Activated CD4-positive, alpha-beta T cell treated with anti-CD3 and anti-CD28 coated beads, Interleukin-10, Interleukin-2, amounts not matched to agents 100 ng/mL and 50 ng/mL, durations not matched to agents 16 hours and 8 hours (primary cell): ENCODE measurements at regions not wholly inside any gene's neighbourhood (a gene's known extent, or its start where the extent isn't known, plus 50 kb on each side); places are given as distances from the start of the nearest gene placed in this dataset.
"Not testable (repeated sequence)": the region's sequence is repeated elsewhere in the genome, so short reads cannot be mapped to it uniquely, and the experiment has no call there.

Source experiments
- DNase-seq: peaks from one replicate; pipeline ENCODE4 v3.0.0-alpha.2; 2020

DNA sequence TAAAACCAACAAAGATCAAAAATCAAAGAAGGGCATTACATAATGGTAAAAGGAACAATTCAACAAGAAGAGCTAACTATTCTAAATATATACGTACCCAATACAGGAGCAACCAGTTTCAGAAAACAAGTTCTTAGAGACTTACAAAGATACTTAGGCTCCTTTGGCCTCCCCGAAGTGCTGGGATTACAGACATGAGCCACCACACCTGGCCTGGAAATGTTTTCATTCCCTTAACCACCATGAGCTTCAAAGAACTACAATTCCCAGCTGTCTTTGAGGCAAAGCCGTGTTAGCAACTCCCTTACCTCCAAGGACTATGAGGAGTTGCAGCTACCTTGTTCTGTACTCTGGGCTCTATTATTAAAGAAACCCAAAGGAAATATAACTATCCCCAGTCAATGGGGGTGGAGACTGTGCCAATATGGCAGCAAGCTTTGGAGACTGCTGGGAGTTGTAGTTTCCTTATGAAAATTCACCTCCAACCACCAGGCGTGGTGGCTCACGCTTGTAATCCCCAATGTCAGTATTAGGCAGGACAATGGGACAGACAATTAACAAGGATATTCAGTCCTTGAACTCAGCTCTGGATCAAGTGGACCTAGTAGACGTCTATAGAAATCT, 893.9 kb downstream of the SLC6A15 start:
- not testable (repeated sequence) for DNase-seq

DNA sequence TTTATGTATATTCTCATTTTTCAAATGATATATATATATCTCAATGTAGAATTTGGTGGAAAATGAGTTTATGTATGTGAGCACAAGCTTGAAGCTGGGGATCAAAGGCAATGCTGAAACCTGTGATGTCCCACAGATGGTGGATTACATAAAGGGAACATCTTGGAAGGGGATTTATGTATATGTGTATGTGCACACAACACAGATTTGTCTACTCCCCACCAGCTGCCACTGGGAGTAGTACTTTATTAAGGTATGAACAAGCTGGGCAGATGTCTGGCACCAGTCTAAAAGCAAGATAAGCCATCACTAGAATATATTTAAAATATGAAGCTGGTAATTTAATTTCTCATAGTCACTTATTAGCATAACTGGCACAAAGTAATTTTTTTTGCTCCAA, 895.6 kb downstream of the SLC6A15 start:
- DNase-seq = no peak

DNA sequence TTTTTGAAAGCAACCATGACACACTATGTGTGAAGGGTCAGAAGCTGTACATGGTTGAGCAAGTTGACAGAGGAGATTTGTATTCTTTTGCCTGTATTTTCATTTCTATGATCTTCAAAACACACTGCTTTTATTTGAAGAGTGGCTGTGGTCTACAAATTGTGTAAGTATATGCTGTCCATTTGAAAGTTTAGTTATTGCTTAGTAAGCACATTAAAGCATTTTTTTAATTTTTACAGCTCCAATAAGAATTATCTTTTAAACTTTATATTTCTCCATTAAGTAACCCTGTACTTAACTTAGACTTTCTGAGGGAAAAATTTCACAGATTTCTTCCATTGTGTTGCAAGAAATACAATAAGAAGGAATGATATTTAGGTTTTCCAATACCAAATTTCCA, 915.2 kb downstream of the SLC6A15 start:
- no peak for DNase-seq

DNA sequence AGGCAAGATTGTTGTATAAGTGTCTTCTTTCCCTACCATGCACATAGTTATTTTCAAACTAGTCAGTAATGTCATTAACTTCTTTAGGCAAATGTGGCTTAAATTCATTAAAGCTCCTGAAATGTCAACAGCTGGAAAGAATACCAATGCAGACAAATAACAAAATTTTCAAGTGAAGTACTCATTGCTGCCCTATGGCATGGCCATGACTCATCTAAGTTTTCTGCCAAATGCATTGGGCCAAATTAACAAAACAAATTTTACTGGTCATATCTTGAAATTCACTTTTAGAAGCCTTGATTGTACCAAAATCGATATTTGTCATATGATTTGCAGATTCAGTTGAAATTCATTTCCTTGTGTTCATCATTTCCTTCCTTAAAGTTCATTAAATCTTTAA, 915.9 kb downstream of the SLC6A15 start:
- no peak for DNase-seq

DNA sequence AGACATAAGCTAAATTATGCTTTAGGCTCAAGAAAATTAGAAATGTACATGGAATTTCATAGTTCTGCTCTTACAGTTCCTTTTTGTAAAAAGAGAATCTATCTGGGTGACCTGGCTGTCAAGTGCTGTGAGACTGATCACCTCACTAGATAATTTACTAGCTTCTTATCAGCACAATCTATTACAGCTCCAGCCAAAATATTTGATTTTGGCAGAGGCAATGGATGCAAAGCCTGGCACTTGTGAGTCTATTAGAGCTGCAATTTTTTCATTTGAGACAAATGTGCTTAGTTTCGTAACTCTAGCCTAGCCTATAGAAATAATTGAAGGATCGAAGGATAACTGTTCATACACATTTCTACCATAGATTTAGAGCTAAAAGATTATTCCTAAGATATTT, 927.5 kb downstream of the SLC6A15 start:
- no peak for DNase-seq

DNA sequence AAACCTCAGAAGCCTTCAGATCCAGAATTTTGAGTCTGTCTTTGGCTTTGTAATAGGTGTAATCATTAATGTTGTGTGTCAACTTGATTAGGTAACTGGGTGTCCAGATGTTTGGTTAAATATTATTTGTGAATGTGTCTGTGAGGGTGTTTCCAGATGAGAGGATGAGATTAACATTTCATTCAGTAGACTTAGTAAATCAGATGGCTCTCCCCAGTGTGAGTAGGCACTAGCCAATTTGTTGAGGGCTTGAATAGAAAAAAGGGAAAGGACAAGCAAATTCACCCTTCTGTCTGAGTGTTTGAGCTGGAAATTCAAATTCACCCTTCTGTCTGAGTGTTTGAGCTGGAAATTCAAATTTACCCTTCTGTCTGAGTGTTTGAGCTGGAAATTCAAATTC, 932.2 kb downstream of the SLC6A15 start:
- DNase-seq = no peak

DNA sequence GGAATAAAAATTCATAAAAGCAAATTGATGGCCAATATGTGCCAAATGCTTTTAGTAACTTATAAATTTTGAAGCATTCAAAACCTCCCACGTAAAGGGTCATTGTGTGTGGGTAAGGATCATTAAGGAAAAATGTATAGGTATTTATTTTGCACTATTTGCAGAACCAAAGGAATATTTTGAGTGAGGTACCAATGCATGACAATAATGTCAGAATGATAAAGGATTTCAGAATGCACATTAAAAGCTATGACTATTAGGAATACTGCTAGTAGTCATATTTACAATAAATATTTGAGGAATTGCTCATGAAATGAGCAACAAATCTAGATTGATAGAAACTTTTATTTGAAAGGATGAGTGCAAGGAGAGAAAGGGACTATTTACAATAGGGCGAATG, 932.8 kb downstream of the SLC6A15 start:
- no peak for DNase-seq

DNA sequence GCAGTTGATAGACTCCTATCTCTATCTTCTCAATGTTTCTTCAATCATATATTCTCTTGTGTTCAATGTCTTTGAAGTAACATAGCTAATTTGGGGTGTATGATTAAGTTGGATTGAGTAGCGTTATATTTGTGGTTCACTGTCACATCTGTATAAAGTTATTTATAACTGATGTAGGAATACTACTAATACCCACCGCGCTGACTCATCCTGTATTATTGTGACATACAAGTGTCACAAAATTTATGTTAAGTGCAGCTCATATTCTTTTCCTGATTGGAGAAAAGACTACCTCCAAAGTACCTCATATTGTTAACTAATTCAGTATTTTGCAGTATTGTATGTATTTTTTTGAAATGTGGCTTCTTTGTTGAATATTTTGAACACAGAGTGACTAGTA, 940.8 kb downstream of the SLC6A15 start:
- no peak for DNase-seq

DNA sequence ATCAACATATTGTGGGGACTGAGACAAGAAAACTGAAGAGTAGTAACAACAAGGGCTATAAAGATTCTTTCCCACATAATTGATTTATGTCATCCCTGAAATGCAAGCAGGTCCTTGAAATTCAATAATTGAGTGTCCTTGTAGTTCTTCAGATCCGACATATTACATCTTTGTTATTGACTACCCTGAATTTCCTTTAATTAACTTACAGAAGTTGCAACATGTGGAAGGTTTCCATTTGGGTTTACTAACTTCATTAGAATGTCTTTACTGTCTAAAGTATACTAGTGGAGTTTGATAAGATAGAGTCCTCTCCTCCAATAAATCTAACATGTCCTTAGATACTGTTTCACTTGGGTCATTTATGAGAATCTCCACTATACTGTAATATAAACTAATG, 951.8 kb downstream of the SLC6A15 start:
- no peak for DNase-seq

DNA sequence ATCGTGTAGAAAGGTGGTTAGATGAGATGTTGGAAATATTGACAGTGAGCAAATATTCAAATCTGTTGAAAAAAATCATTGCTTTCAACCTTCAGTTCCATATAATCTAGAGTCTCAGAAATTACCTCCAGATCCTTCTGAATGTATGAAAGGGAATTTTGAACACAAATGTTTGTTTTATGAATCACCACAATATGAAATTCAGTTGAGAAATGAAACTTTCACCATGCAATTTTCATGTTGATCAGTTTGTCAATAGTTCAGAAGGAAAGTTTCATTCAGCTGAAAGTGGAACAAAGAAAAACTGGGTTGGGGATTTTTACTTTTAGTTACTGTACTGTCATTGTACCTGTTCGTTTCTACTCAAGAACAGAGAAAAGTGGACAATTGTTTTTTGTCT, 953.6 kb downstream of the SLC6A15 start:
- DNase-seq = no peak

DNA sequence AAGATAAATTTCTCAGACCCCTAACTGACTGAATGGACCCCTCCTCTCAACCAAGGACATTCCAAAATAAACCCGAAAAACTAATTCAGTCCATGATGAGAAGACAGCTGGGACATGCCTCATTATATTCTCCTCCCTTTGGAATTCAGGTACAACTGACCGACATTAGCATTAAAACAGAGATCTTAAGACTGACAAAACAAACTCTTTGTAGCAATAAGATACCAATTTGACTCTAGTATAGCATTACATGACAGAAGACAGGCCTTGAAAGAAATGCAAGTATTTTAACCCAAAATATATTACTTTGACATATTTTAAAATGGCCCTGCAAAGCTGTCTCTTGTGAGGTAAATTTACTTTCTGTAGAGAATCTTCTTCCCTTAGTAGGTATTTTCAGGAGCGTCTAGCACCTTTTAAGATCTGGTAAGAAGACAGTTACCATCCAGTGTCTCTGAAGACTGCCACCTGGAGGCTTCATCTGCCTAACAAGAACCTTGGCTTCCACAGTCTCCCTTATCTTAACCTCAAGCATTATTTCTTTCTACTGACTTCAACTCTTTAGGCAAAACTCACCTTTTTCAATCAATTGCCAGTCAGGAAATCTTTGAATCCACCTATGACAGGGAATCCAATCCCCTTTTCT, 957.5 kb downstream of the SLC6A15 start:
- no peak for DNase-seq

DNA sequence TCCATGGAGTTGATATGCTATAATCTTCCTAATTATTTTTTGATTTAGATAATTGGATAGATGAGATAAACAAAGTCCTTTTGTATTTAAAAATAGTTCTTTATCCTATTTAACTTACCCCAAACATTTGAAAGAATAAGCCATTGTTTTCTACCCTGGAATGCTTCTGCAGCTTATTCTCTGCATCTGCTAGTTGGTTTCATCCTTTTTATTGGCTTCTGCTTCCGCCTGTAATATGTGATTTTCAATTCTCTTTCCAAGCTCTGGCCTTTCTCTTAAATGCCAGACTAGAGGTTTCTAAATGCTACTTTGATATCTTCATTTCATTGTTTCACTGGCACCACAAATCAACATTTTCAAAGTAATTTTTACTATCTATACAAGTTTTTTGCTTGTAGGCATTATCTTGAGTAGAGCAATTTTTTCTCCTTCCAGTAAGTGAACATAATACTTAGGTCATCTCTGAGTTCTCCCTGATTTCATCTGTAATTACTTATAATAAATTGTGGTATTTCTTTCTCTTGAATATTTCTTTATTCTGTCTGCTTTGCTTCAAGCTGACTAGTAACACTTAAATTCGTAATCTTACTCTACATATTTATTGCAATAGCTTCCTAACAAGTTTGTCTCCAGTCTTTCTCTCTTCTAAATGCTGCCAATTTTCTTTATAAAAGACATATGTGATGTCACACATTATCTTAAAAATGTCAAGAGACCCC, 958.4 kb downstream of the SLC6A15 start:
- DNase-seq = no peak

DNA sequence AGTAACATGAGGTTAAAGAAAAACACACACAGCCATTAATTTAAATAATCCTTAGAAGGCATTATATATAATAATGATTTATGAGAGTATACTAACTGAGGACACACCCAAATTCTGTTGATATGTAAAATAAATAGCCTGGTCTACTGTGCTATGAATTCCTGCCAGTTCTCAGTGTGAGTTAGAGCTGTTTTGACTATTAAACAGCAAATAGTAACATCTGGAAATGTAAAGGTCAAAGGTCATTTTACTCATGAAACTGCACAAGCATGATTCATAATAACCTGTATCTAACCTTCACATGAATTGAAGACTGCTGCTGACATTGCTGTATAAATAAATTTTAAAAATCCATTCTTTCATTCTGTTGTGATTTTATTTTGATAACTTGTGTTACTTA, 966.7 kb downstream of the SLC6A15 start:
- no peak for DNase-seq

DNA sequence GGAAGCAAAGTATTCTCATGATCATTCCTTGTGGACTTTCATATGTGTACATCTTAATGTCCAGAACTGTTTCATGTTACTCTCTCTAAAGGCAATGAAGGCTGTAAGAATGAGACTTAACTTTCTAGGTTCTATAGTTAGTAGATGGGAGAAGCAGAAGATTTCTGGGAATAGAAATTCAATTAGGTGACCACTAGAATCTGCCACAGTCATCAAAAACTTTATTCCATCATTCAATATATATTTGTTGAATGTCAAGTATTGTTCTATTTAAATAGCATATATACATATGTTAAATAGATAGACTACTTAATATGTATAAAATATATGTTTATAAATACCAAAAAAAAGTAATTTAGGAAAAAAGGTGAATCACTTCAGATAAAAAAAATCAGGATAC, 972.9 kb downstream of the SLC6A15 start:
- DNase-seq = no peak

DNA sequence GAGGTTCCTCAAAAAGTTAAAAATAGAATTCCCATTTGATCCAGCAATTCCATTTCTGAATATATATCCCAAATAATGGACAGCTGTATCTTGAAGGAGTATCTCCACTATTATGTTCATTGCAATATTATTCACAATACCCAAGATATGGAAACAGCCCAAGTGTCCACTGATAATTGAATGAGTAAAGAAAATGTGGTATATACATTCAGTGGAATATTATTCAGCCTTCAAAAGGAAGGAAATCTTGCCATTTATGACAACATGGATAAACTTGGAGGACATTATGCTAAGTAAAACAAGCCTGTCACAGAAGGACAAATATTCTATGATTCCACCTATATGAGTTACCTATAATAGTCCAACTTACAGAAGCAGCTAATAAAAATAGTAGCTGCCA, 979.0 kb downstream of the SLC6A15 start:
- no peak for DNase-seq

DNA sequence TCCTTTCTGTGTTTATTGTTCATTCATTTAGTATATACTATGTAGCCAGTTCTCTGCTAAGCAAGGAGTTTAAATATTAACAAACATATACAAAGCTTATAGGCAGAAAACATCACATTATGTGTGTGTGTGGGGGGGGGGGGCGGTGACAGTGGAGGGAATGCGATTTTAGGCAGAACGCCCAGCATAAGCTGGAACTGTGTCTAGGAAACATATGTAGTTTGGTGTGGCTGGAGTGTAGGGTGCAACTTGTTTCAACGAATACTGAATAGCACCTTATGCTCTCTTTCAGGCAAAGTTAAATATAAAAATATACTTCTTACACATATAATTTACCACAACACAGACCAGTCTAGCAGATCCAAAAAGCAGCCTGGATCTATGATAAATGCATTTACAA, 980.6 kb downstream of the SLC6A15 start:
- DNase-seq = no peak

DNA sequence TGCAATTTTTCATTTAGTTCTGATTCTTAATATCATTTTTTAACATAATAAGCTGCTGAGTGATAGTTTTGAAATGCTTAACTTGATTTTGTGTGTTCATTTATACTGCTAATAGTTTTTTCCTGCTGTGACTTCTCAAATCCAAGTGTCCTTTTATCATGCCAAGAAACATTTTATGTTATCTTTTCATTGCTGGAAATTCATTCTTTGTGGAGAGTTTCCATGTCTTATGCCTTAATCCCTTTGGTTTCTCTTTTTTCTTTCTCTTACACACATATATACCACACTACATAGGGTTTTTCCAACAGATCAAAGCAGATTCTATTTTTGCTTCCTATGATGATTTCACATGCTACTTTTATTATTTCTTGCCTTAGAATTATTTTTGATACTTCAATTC, 981.1 kb downstream of the SLC6A15 start:
- no peak for DNase-seq

DNA sequence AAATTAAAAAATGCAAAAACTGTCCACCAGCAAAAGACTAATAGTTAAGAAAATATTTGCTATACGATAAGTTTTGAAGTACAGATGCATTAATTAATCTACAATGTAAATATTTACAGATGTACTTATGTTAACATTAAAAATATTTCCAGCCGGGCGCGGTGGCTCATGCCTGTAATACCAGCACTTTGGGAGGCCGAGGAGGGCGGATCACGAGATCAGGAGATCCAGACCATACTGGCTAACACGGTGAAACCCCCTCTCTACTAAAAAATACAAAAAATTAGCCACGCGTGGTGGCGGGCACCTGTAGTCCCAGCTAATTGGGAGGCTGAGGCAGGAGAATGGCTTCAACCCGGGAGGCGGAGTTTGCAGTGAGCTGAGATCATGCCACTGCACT, 982.8 kb downstream of the SLC6A15 start:
- DNase-seq = not testable (repeated sequence)

DNA sequence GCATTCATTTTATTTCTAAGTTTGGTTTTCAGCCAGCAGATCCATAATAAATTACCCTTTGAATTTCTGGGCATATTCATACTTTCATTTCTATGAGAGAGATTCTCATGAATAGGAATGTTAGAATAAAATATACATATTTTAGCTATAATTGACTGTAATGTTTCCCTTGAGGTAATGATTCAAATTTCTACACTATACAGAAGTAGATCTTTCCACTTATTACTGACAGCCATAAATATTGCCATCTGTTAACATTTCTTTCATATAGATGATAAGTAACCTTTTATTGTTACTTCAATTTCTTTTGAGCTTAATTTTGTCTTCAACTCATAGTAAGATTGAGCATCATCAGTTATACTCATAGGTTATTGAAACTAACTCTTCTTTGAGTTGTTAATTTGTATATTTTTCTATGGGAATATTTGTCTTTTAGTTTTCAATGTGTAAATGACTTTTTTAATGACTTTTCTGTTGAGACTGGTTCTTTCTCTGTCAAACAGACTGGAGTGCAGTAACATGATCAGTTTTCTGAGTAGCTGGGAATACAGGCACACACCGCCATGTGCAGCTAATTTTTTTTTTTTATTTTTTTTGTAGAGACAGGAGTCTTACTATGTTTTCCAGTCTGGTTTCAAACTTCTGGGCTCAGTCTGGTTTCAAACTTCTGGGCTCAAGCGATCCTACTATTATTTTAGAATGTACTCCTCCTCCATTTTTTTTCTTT, 991.6 kb downstream of the SLC6A15 start:
- no peak for DNase-seq

DNA sequence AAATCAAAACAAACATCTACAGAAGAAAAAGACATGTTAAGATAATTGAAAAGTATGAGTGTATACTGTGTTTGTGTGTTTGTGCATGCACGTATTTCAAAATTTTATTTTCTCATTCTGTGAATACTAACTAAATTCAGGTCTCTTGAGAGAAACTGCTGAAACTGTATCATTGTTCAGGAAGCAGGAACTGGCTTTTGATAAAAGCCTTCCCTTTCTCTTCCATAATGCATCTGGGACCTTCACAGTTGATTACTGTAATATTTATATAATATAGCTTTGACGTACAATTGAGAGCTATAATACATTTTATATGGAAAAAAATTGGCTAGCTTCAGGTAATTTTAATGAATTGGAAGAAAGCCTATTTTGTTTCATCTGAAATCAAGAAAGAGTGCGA, 993.5 kb downstream of the SLC6A15 start:
- DNase-seq = no peak

DNA sequence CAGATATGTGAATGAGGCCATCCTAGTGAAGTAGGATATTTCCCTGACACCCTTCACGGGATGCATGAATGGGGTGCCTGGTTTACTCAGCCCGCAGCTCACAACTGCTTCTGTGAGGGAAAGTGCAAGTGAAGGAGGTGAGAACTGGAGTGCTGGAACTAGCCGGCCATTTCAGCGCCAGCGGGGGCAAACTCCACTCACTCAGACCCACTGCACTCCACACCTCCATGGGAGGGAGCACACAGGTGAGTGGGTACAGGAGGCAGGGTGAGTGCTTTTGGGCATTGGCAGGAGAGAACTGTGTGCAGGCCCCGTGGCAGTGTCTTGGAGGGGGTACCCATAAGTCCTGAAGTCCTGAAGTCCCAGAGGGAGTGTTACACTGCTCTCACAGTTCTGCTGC, 1008.4 kb downstream of the SLC6A15 start:
- DNase-seq = no peak

DNA sequence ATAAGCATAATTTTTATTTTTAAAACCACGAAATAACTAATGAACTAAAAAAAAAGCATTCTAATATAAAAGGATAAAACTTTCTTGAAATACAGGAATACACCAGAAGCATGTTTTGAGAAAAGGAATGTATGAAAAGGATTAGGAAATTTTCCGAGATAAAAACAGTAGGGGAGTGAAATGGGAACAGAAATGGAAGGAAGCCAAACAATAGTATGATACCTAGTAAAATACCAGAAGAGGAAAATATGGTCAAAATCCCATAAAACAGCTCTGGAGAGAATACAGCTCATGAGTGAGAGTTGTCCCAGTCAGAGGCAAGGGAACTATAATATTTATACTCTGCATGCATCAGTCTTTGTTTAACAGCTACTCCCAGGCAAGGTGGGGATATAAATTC, 1016.2 kb downstream of the SLC6A15 start:
- DNase-seq = no peak

DNA sequence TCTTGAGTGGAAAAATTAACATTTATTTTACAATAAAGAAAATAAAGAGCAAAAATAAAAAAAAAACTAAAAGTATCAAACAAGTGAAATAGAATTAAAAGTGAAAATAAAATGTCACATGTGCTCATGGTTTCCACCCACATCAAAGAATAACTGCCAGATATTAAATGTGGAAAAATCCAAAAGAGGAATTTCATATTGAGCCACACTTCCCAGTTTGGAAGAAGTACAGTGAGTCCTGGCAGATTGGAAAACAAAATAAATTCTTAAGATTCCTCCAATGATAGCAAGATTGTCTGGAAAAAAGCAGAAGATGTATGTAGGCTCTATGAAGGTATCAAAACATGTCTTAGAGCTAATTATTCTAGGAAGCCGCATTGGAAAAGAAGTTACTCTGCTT, 1019.5 kb downstream of the SLC6A15 start:
- DNase-seq = no peak

DNA sequence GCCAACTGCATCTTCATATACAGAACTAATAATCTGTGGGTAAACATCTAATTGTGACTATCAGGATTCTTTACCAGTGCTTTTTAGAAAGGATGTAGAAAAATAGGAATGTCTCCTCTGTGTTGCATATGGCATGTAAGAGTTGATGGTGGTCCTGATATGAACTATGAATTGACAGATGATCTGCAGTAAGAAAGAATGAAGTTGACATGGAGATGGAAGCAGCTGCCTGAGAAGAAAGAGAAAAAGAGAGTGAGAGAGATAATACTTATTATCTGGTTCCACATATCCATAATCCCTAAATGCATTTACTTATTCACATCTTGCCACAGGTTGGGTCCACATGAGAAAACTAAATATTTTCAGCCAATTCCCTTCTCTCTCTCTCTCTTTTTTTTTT, 1022.9 kb downstream of the SLC6A15 start:
- DNase-seq = no peak
